ENCODE measurements at regions not wholly inside any gene's neighbourhood (a gene's known extent, or its start where the extent isn't known, plus 50 kb on each side); places are given as distances from the start of the nearest gene placed in this dataset.
"Not testable (repeated sequence)": the region's sequence is repeated elsewhere in the genome, so short reads cannot be mapped to it uniquely, and the experiment has no call there.

DNA sequence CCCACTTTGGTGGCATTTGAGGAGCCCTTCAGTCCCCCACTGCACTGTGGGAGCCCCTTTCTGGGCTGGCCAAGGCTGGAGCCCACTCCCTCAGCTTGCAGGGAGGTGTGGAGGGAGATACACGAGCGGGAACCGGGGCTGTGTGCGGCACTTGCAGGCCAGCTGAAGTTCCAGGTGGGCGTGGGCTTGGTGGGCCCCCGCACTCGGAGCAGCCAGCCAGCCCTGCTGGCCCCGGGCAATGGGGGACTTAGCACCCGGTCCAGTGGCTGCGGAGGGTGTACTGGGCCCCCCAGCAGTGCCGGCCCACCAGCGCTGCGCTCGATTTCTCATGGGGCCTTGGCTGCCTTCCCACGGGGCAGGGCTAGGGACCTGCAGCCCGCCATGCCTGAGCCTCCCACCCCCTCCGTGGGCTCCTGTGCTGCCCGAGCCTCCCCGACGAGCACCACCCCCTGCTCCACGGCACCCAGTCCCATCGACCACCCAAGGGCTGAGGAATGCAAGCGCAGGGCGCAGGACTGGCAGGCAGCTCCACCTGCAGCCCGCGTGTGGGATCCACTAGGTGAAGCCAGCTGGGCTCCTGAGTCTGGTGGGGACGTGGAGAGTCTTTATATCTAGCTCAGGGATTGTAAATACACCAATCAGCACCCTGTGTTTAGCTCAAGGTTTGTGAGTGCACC is 379.7 kb downstream of the CGGBP1 start:
- TF ChIP-seq, protein P1, sequence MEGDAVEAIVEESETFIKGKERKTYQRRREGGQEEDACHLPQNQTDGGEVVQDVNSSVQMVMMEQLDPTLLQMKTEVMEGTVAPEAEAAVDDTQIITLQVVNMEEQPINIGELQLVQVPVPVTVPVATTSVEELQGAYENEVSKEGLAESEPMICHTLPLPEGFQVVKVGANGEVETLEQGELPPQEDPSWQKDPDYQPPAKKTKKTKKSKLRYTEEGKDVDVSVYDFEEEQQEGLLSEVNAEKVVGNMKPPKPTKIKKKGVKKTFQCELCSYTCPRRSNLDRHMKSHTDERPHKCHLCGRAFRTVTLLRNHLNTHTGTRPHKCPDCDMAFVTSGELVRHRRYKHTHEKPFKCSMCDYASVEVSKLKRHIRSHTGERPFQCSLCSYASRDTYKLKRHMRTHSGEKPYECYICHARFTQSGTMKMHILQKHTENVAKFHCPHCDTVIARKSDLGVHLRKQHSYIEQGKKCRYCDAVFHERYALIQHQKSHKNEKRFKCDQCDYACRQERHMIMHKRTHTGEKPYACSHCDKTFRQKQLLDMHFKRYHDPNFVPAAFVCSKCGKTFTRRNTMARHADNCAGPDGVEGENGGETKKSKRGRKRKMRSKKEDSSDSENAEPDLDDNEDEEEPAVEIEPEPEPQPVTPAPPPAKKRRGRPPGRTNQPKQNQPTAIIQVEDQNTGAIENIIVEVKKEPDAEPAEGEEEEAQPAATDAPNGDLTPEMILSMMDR (optimal IDR thresholded peaks at IDR 0.05 in 1 of 3, IDR thresholded peaks at IDR 0.05 in 1 of 3, conservative IDR thresholded peaks at IDR 0.05 in 1 of 3; ENCODE audit: extremely low read depth in 1 of 3, insufficient read depth in 2 of 3, low read length in 3 of 3), result not testable (repeated sequence)
- not testable (repeated sequence) for TF ChIP-seq EZH2 (IDR thresholded peaks at IDR 0.05; ENCODE audit: low read length)

Data from keratinocyte (primary cell).